NOMO-1 treated with dmso at 0.1 percent for 144 hours (cell line): ENCODE measurements at regions not wholly inside any gene's neighbourhood (a gene's known extent, or its start where the extent isn't known, plus 50 kb on each side); places are given as distances from the start of the nearest gene placed in this dataset.
"Not testable (repeated sequence)": the region's sequence is repeated elsewhere in the genome, so short reads cannot be mapped to it uniquely, and the experiment has no call there.

Source experiments
- DNase-seq: peaks from one replicate; lab custom pipeline; 2025; ENCODE audit not compliant: unreplicated experiment; lab: John Stamatoyannopoulos, UW

GRCh38 chr2:131824986-131825385 lies 297.3 kb downstream of the CCDC74A start:
- not testable (repeated sequence) for DNase-seq

GRCh38 chr2:131827481-131828163 lies 299.9 kb downstream of the CCDC74A start:
- DNase-seq, result no peak

- DNase-seq, result no peak
These were observed 300.5 kb downstream of the CCDC74A start for GRCh38 chr2:131828164-131828561.

GRCh38 chr2:131828633-131829455 lies 301.2 kb downstream of the CCDC74A start:
- not testable (repeated sequence) for DNase-seq

- not testable (repeated sequence) for DNase-seq
These were observed 302.0 kb downstream of the CCDC74A start for GRCh38 chr2:131829456-131830241.

- DNase-seq, result not testable (repeated sequence)
These were observed 302.7 kb downstream of the CCDC74A start for GRCh38 chr2:131830242-131830945.

GRCh38 chr2:131830946-131831310 lies 303.2 kb downstream of the CCDC74A start:
- DNase-seq, result not testable (repeated sequence)

- not testable (repeated sequence) for DNase-seq
These were observed 303.9 kb downstream of the CCDC74A start for GRCh38 chr2:131831450-131832208.

GRCh38 chr2:131832209-131832780 lies 304.6 kb downstream of the CCDC74A start:
- not testable (repeated sequence) for DNase-seq

GRCh38 chr2:131832917-131833316 lies 305.2 kb downstream of the CCDC74A start:
- not testable (repeated sequence) for DNase-seq

GRCh38 chr2:131833367-131834202 lies 305.9 kb downstream of the CCDC74A start:
- DNase-seq, result not testable (repeated sequence)

- DNase-seq, result not testable (repeated sequence)
These were observed 306.7 kb downstream of the CCDC74A start for GRCh38 chr2:131834203-131835020.

- DNase-seq, result not testable (repeated sequence)
These were observed 307.3 kb downstream of the CCDC74A start for GRCh38 chr2:131835022-131835421.

- no peak for DNase-seq
These were observed 308.0 kb downstream of the CCDC74A start for GRCh38 chr2:131835621-131836091.

- DNase-seq, result not testable (repeated sequence)
These were observed 308.4 kb downstream of the CCDC74A start for GRCh38 chr2:131836116-131836515.

GRCh38 chr2:131844044-131844443 lies 316.4 kb downstream of the CCDC74A start:
- not testable (repeated sequence) for DNase-seq

- DNase-seq, result not testable (repeated sequence)
These were observed 305.6 kb downstream of the ANKRD30BL start for GRCh38 chr2:131856202-131856601.

- DNase-seq, result not testable (repeated sequence)
These were observed 303.6 kb downstream of the ANKRD30BL start for GRCh38 chr2:131858197-131858596.
